ENCODE measurements at regions not wholly inside any gene's neighbourhood (a gene's known extent, or its start where the extent isn't known, plus 50 kb on each side); places are given as distances from the start of the nearest gene placed in this dataset.

GRCh38 chr11:11780858-11781257 lies 60.9 kb upstream of the USP47 start:
- no peak for TF ChIP-seq CTCF (conservative IDR thresholded peaks at IDR 0.05; ENCODE audit: low read depth, low read length)
- no peak for DNase-seq (ENCODE audit: low read depth)

GRCh38 chr11:11779975-11780374 lies 61.8 kb upstream of the USP47 start:
- no peak for DNase-seq (ENCODE audit: low read depth)
- TF ChIP-seq CTCF (conservative IDR thresholded peaks at IDR 0.05; ENCODE audit: low read depth, low read length): no peak
- no peak overlapping the region for H3K4me3 ChIP-seq (ENCODE audit: low read length)

More at GRCh38 chr11:11780858-11781257, 60.9 kb upstream of the USP47 start:
- H3K4me3 ChIP-seq (ENCODE audit: low read length): no peak overlapping the region

- no peak overlapping the region for H3K4me3 ChIP-seq (ENCODE audit: low read length)
- TF ChIP-seq CTCF (conservative IDR thresholded peaks at IDR 0.05; ENCODE audit: low read depth, low read length): no peak
- DNase-seq (ENCODE audit: low read depth): no peak
Observed at GRCh38 chr11:11777897-11778296, 63.9 kb upstream of the USP47 start.

GRCh38 chr11:11776714-11777113 lies 65.1 kb upstream of the USP47 start:
- DNase-seq (ENCODE audit: low read depth): no peak
- TF ChIP-seq CTCF (conservative IDR thresholded peaks at IDR 0.05; ENCODE audit: low read depth, low read length): no peak
- H3K4me3 ChIP-seq (ENCODE audit: low read length): no peak overlapping the region

GRCh38 chr11:11774928-11775327 lies 66.8 kb upstream of the USP47 start:
- no peak for DNase-seq (ENCODE audit: low read depth)
- H3K4me3 ChIP-seq (ENCODE audit: low read length): no peak overlapping the region
- no peak for TF ChIP-seq CTCF (conservative IDR thresholded peaks at IDR 0.05; ENCODE audit: low read depth, low read length)

GRCh38 chr11:11772865-11773515 lies 68.8 kb upstream of the USP47 start:
- TF ChIP-seq CTCF (conservative IDR thresholded peaks at IDR 0.05; ENCODE audit: low read depth, low read length): no peak
- no peak for DNase-seq (ENCODE audit: low read depth)
- H3K4me3 ChIP-seq (ENCODE audit: low read length): no peak overlapping the region

GRCh38 chr11:11770921-11771486 lies 70.8 kb upstream of the USP47 start:
- no peak for TF ChIP-seq CTCF (conservative IDR thresholded peaks at IDR 0.05; ENCODE audit: low read depth, low read length)
- H3K4me3 ChIP-seq (ENCODE audit: low read length): no peak overlapping the region
- no peak for DNase-seq (ENCODE audit: low read depth)

Data from retinal pigment epithelial cell (primary cell).